H9 (cell line): ENCODE measurements at regions not wholly inside any gene's neighbourhood (a gene's known extent, or its start where the extent isn't known, plus 50 kb on each side); places are given as distances from the start of the nearest gene placed in this dataset.

Experiments
- DNase-seq: peaks from one replicate; pipeline ENCODE4 v3.0.0-alpha.2; 2017
- H2AFZ ChIP-seq: one replicate; pipeline ENCODE4 v1.6.1; 2013; ENCODE audit warnings: mild to moderate bottlenecking, low read length, control low read depth, moderate library complexity
- H2AK5ac ChIP-seq: 2 replicates; pipeline ENCODE4 v1.6.1; 2013; ENCODE audit warnings: low read length, control low read depth, mixed read lengths; ENCODE audit not compliant: insufficient read length
- H2BK120ac ChIP-seq: one replicate; pipeline ENCODE4 v1.6.1; 2013; ENCODE audit warnings: low read depth, mild to moderate bottlenecking, low read length, control low read depth, inconsistent platforms; ENCODE audit not compliant: poor library complexity, severe bottlenecking
- H2BK12ac ChIP-seq: 2 replicates; pipeline ENCODE4 v1.6.1; 2013; ENCODE audit warnings: low read length, control low read depth, mixed read lengths, low read depth; ENCODE audit not compliant: insufficient read length
- H2BK15ac ChIP-seq: 2 replicates; pipeline ENCODE4 v1.6.1; 2013; ENCODE audit warnings: low read depth, low read length, control low read depth
- H2BK20ac ChIP-seq: one replicate; pipeline ENCODE4 v1.6.1; 2013; ENCODE audit warnings: low read depth, mild to moderate bottlenecking, low read length, control low read depth, inconsistent platforms; ENCODE audit not compliant: poor library complexity, severe bottlenecking
- H2BK5ac ChIP-seq: 2 replicates; pipeline ENCODE4 v1.6.1; 2013; ENCODE audit warnings: low read length, control low read depth, mixed read lengths; ENCODE audit not compliant: insufficient read length
- H3K14ac ChIP-seq: 2 replicates; pipeline ENCODE4 v1.6.1; 2013; ENCODE audit warnings: low read length, control low read depth; ENCODE audit not compliant: insufficient read depth
- H3K18ac ChIP-seq: 2 replicates; pipeline ENCODE4 v1.6.1; 2013; ENCODE audit warnings: low read depth, mild to moderate bottlenecking, mixed read lengths, low read length, control low read depth; ENCODE audit not compliant: insufficient read length
- H3K23ac ChIP-seq: 2 replicates; pipeline ENCODE4 v1.6.1; 2013; ENCODE audit warnings: low read length, control low read depth, mixed read lengths, low read depth; ENCODE audit not compliant: insufficient read length
- H3K23me2 ChIP-seq: 2 replicates; pipeline ENCODE4 v1.6.1; 2013; ENCODE audit warnings: low read depth, mild to moderate bottlenecking, mixed read lengths, low read length, control low read depth; ENCODE audit not compliant: insufficient read length, poor library complexity, severe bottlenecking
- H3K27ac ChIP-seq: 2 replicates; pipeline ENCODE4 v1.5.1; 2013; ENCODE audit warnings: low read length, control low read depth, mixed read lengths, low read depth; ENCODE audit not compliant: insufficient read length
- H3K27me3 ChIP-seq: 2 replicates; pipeline ENCODE4 v1.6.1; 2013; ENCODE audit warnings: low read length, control low read depth, inconsistent platforms; ENCODE audit not compliant: insufficient read depth
- H3K4ac ChIP-seq: 2 replicates; pipeline ENCODE4 v1.6.1; 2013; ENCODE audit warnings: low read depth, mild to moderate bottlenecking, control low read depth, inconsistent platforms, low read length, moderate library complexity
- H3K4me1 ChIP-seq: 2 replicates; pipeline ENCODE4 v1.6.1; 2013; ENCODE audit warnings: low read length, control low read depth, inconsistent platforms; ENCODE audit not compliant: insufficient read depth
- H3K4me2 ChIP-seq: 2 replicates; pipeline ENCODE4 v1.6.1; 2013; ENCODE audit warnings: low read length, control low read depth, mixed read lengths; ENCODE audit not compliant: insufficient read length, insufficient read depth
- H3K56ac ChIP-seq: 2 replicates; pipeline ENCODE4 v1.6.1; 2013; ENCODE audit warnings: low read depth, mild to moderate bottlenecking, mixed read lengths, low read length, control low read depth; ENCODE audit not compliant: insufficient read length
- H3K79me1 ChIP-seq: 2 replicates; pipeline ENCODE4 v1.6.1; 2013; ENCODE audit warnings: low read depth, mild to moderate bottlenecking, moderate library complexity, low read length, control low read depth, inconsistent platforms; ENCODE audit not compliant: insufficient read depth, poor library complexity, severe bottlenecking
- H3K79me2 ChIP-seq: 2 replicates; pipeline ENCODE4 v1.6.1; 2013; ENCODE audit warnings: low read length, control low read depth, inconsistent platforms; ENCODE audit not compliant: insufficient read depth
- H3K9ac ChIP-seq: 2 replicates; pipeline ENCODE4 v1.6.1; 2013; ENCODE audit warnings: low read length, control low read depth, mixed read lengths; ENCODE audit not compliant: insufficient read length; ENCODE audit errors: extremely low read depth
- H3K9me3 ChIP-seq: one replicate; pipeline ENCODE4 v1.6.1; 2013; ENCODE audit warnings: low read depth, low read length, inconsistent platforms; ENCODE audit not compliant: control insufficient read depth
- H3T11ph ChIP-seq: one replicate; pipeline ENCODE4 v1.6.1; 2013; ENCODE audit warnings: mild to moderate bottlenecking, low read length, control low read depth, inconsistent platforms
- H4K20me1 ChIP-seq: one replicate; pipeline ENCODE4 v1.6.1; 2013; ENCODE audit not compliant: control insufficient read depth, insufficient read length, insufficient read depth
- H4K5ac ChIP-seq: 2 replicates; pipeline ENCODE4 v1.6.1; 2013; ENCODE audit warnings: low read depth, mild to moderate bottlenecking, mixed read lengths, low read length, control low read depth; ENCODE audit not compliant: insufficient read length
- H4K8ac ChIP-seq: replicated peaks from 2 replicates; pipeline ENCODE4 v1.6.1; 2013; ENCODE audit warnings: low read length, control low read depth, mixed read lengths, low read depth; ENCODE audit not compliant: insufficient read length
- H4K91ac ChIP-seq: 2 replicates; pipeline ENCODE4 v1.6.1; 2013; ENCODE audit warnings: low read depth, mild to moderate bottlenecking, moderate library complexity, mixed read lengths, low read length, control low read depth; ENCODE audit not compliant: insufficient read length
- H3K27ac Mint-ChIP-seq, 3 experiments: 2 replicates in 2 of 3; 3 replicates in 1 of 3; pipeline ENCODE4 v1.8.0; 2020 to 2021; ENCODE audit warnings: mixed read lengths in 3 of 3, mild to moderate bottlenecking in 1 of 3, moderate library complexity in 1 of 3
- H3K27me3 Mint-ChIP-seq: 2 replicates; pipeline ENCODE4 v1.8.0; 2021; ENCODE audit warnings: low read depth, mild to moderate bottlenecking, moderate library complexity, mixed read lengths
- H3K36me3 Mint-ChIP-seq, 3 experiments: 2 replicates in 2 of 3; 3 replicates in 1 of 3; pipeline ENCODE4 v1.8.0; 2020 to 2021; ENCODE audit warnings: low read depth in 3 of 3, mixed read lengths in 3 of 3; ENCODE audit not compliant: insufficient read depth in 1 of 3
- H3K4me1 Mint-ChIP-seq, 2 experiments: 2 replicates each; pipeline ENCODE4 v1.8.0; 2020; ENCODE audit warnings: mixed read lengths in 2 of 2
- H3K4me3 Mint-ChIP-seq, 2 experiments: 2 replicates in 1 of 2; 3 replicates in 1 of 2; pipeline ENCODE4 v1.8.0; 2020 to 2021; ENCODE audit warnings: mild to moderate bottlenecking in 2 of 2, mixed read lengths in 2 of 2, moderate library complexity in 1 of 2
- H3K9me3 Mint-ChIP-seq, 2 experiments: 2 replicates in 1 of 2; 3 replicates in 1 of 2; pipeline ENCODE4 v1.8.0; 2020; ENCODE audit warnings: mild to moderate bottlenecking in 2 of 2, mixed read lengths in 2 of 2, moderate library complexity in 1 of 2
- WGBS: extraction: QIAGEN DNeasy Blood & Tissue Kit; methylation state at CpG from one replicate; pipeline ENCODE4 v1.1.7; 2013; ENCODE audit warnings: missing lambda C conversion rate, low lambda C conversion rate, mixed read lengths; ENCODE audit not compliant: insufficient read length; ENCODE audit errors: extremely low coverage; 5-methylcytosine and 5-hydroxymethylcytosine counted together
- TF ChIP-seq, protein P1 (sequence below): fragments of 200-600 bp; sonication (generic); conservative IDR thresholded peaks from 3 replicates; pipeline ENCODE4 v1.8.0; 2021; ENCODE audit warnings: antibody characterized with exemption, mild to moderate bottlenecking

DNA sequence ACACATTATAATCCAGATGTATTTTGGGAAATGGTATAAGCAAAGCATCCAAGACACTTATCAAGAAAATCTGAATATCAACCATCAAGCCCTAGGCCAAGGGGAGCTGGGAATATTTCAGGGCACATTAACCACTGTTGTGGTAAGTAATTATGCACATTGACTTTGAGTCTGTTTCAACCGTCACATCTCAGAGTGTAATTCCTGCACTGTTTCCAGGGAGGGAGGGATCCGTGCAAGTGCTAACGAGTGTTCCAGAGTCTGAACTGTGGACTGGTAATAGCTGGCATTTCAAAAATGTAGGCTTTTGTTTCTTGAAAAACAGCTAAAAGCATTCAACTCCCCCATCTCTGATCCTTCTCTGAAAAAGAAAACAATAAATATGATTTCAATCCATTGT, 681.6 kb downstream of the BCL11A start:
- Histone ChIP-seq H4K8ac (no peak overlapping the region), H3K23ac (no peak overlapping the region), H3K23me2 (no peaks in the 10 kb centered on the region), H4K20me1 (no peaks in the 10 kb centered on the region), H2BK12ac (no peak overlapping the region), H4K91ac (no peak overlapping the region), H2BK120ac (no peak overlapping the region), H3K18ac (no peak overlapping the region), H3K79me2 (no peaks in the 10 kb centered on the region), H3K27ac (no peak overlapping the region), H2AK5ac (no peak overlapping the region), H3K4me2 (no peak overlapping the region), H2AFZ (no peak overlapping the region), H3K56ac (no peak overlapping the region), H3T11ph (no peak overlapping the region), H3K4me1 (peaks cover 3% of the 10 kb centered on the region; the same call in 1 of the 2 replicates), H4K5ac (no peak overlapping the region), H3K79me1 (no peaks in the 10 kb centered on the region), H2BK15ac (no peak overlapping the region), H3K4ac (no peak overlapping the region), H3K9me3 (no peaks in the 10 kb centered on the region), H3K27me3 (no peaks in the 10 kb centered on the region), H2BK20ac (no peak overlapping the region), H2BK5ac (no peak overlapping the region), H3K14ac (no peak overlapping the region), H3K9ac (no peak overlapping the region)
- WGBS = no CpG with 5 or more reads among the region's 3 CpGs
- Mint-ChIP-seq H3K4me3 (no peak overlapping the region), H3K4me1 (peaks cover 10 to 14% of the 10 kb centered on the region in 2 experiments), H3K27ac (no peak overlapping the region), H3K36me3 (no peaks in the 10 kb centered on the region), H3K27me3 (0 out of 2 replicates have a peak, but pooled peaks cover 2% of the 10 kb centered on the region), H3K9me3 (no peaks in the 10 kb centered on the region)
- DNase-seq = no peak
- TF ChIP-seq, protein P1, sequence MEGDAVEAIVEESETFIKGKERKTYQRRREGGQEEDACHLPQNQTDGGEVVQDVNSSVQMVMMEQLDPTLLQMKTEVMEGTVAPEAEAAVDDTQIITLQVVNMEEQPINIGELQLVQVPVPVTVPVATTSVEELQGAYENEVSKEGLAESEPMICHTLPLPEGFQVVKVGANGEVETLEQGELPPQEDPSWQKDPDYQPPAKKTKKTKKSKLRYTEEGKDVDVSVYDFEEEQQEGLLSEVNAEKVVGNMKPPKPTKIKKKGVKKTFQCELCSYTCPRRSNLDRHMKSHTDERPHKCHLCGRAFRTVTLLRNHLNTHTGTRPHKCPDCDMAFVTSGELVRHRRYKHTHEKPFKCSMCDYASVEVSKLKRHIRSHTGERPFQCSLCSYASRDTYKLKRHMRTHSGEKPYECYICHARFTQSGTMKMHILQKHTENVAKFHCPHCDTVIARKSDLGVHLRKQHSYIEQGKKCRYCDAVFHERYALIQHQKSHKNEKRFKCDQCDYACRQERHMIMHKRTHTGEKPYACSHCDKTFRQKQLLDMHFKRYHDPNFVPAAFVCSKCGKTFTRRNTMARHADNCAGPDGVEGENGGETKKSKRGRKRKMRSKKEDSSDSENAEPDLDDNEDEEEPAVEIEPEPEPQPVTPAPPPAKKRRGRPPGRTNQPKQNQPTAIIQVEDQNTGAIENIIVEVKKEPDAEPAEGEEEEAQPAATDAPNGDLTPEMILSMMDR = no peak
